IMR-90 (cell line): ENCODE measurements at regions not wholly inside any gene's neighbourhood (a gene's known extent, or its start where the extent isn't known, plus 50 kb on each side); places are given as distances from the start of the nearest gene placed in this dataset.

Experiments
- ATAC-seq: fragments of 200-7000 bp; cut with Tn5 transposase; 2 replicates; pipeline ENCODE4 v1.9.1; 2020; ENCODE audit warnings: low read depth, mild to moderate bottlenecking, moderate library complexity
- BruUV-seq: library from RNA; stranded (reverse); fragments of 400-500 nt; replicated peaks from 2 replicates; lab custom pipeline; 2021; lab: Mats Ljungman, UMichigan
- CTCF ChIA-PET: fragments of 300-600 bp; formaldehyde crosslinking; extraction: SDS; loops from one replicate; lab custom pipeline; 2021; ENCODE audit warnings: antibody characterized with exemption; lab: Yijun Ruan, JAX
- POLR2A ChIA-PET: fragments of 300-600 bp; sonication (Branson Sonifier 250); formaldehyde crosslinking; loops from one replicate; lab custom pipeline; 2022; ENCODE audit warnings: antibody characterized with exemption; ENCODE audit not compliant: unreplicated experiment; lab: Charles Lee
- DNase-seq: peaks from one replicate; pipeline ENCODE4 v3.0.0; 2013
- H2AFZ ChIP-seq: replicated peaks from 2 replicates; pipeline ENCODE3; 2013; ENCODE audit warnings: low read length, mild to moderate bottlenecking; ENCODE audit not compliant: poor library complexity
- H2AK5ac ChIP-seq: 2 replicates; pipeline ENCODE4 v1.6.1; 2013; ENCODE audit warnings: low read depth, low read length, inconsistent platforms
- H2AK9ac ChIP-seq: replicated peaks from 2 replicates; pipeline ENCODE3; 2013; ENCODE audit warnings: mild to moderate bottlenecking, low read depth, low read length, moderate library complexity; ENCODE audit not compliant: poor library complexity
- H2BK120ac ChIP-seq: 2 replicates; pipeline ENCODE4 v1.6.1; 2013; ENCODE audit warnings: low read depth, low read length, inconsistent platforms
- H2BK15ac ChIP-seq: 3 replicates; pipeline ENCODE4 v1.6.1; 2013; ENCODE audit warnings: low read depth, low read length, inconsistent platforms
- H2BK20ac ChIP-seq: 2 replicates; pipeline ENCODE4 v1.6.1; 2013; ENCODE audit warnings: low read depth, mild to moderate bottlenecking, inconsistent platforms, low read length, moderate library complexity
- H2BK5ac ChIP-seq: 2 replicates; pipeline ENCODE4 v1.6.1; 2013; ENCODE audit warnings: mild to moderate bottlenecking, low read depth, low read length, inconsistent platforms; ENCODE audit not compliant: poor library complexity, severe bottlenecking
- H3K14ac ChIP-seq: replicated peaks from 2 replicates; pipeline ENCODE4 v1.6.1; 2013; ENCODE audit warnings: low read depth, low read length, inconsistent platforms
- H3K18ac ChIP-seq: 2 replicates; pipeline ENCODE4 v1.6.1; 2013; ENCODE audit warnings: low read depth, low read length, control low read depth
- H3K23ac ChIP-seq: 2 replicates; pipeline ENCODE4 v1.6.1; 2013; ENCODE audit warnings: low read depth, low read length, inconsistent platforms
- H3K27ac ChIP-seq: 2 replicates; pipeline ENCODE4 v1.5.1; 2013; ENCODE audit warnings: mild to moderate bottlenecking, control low read depth, low read length; ENCODE audit not compliant: insufficient read depth
- H3K27me3 ChIP-seq: 2 replicates; pipeline ENCODE4 v1.6.1; 2013; ENCODE audit warnings: low read length; ENCODE audit not compliant: control insufficient read depth, insufficient read depth
- H3K36me3 ChIP-seq: 2 replicates; pipeline ENCODE4 v1.6.1; 2013; ENCODE audit warnings: low read length, mixed read lengths; ENCODE audit not compliant: control insufficient read depth, insufficient read depth
- H3K4ac ChIP-seq: 2 replicates; pipeline ENCODE4 v1.6.1; 2013; ENCODE audit warnings: low read depth, low read length, inconsistent platforms
- H3K4me1 ChIP-seq: 2 replicates; pipeline ENCODE4 v1.6.1; 2013; ENCODE audit warnings: low read length, mixed read lengths; ENCODE audit not compliant: control insufficient read depth, insufficient read depth
- H3K4me2 ChIP-seq: 2 replicates; pipeline ENCODE4 v1.6.1; 2013; ENCODE audit warnings: low read depth, mild to moderate bottlenecking, control low read depth, low read length, moderate library complexity
- H3K4me3 ChIP-seq: 2 replicates; pipeline ENCODE4 v1.5.1; 2013; ENCODE audit warnings: low read depth, mild to moderate bottlenecking, control low read depth, low read length, moderate library complexity; ENCODE audit not compliant: insufficient read depth
- H3K56ac ChIP-seq: 2 replicates; pipeline ENCODE4 v1.6.1; 2013; ENCODE audit warnings: low read length, inconsistent platforms; ENCODE audit not compliant: insufficient read depth; ENCODE audit errors: extremely low read depth
- H3K79me1 ChIP-seq, 2 experiments: 2 replicates each; pipeline ENCODE4 v1.6.1; 2013; ENCODE audit warnings: low read length in 2 of 2, inconsistent platforms in 1 of 2, low read depth in 1 of 2
- H3K9ac ChIP-seq: 2 replicates; pipeline ENCODE4 v1.6.1; 2013; ENCODE audit warnings: low read depth, low read length, control low read depth
- H3K9me1 ChIP-seq: 2 replicates; pipeline ENCODE4 v1.6.1; 2013; ENCODE audit warnings: low read length, inconsistent platforms; ENCODE audit not compliant: insufficient read depth
- H3K9me3 ChIP-seq: 2 replicates; pipeline ENCODE4 v1.6.1; 2013; ENCODE audit warnings: low read length; ENCODE audit not compliant: control insufficient read depth, insufficient read depth
- H4K20me1 ChIP-seq: 2 replicates; pipeline ENCODE4 v1.6.1; 2013; ENCODE audit warnings: low read length, inconsistent platforms; ENCODE audit not compliant: insufficient read depth
- H4K5ac ChIP-seq: 2 replicates; pipeline ENCODE4 v1.6.1; 2013; ENCODE audit warnings: mild to moderate bottlenecking, low read depth, low read length, control low read depth
- H4K8ac ChIP-seq, 2 experiments: 2 replicates each; pipeline ENCODE4 v1.6.1; 2013; ENCODE audit warnings: low read depth in 2 of 2, low read length in 2 of 2, control low read depth in 1 of 2, inconsistent platforms in 1 of 2
- H4K91ac ChIP-seq: 2 replicates; pipeline ENCODE4 v1.6.1; 2013; ENCODE audit warnings: low read depth, low read length, inconsistent platforms; ENCODE audit not compliant: insufficient read depth
- NFE2L2 ChIP-seq: fragments of 150-350 bp; IDR thresholded peaks from 2 replicates; pipeline ENCODE4 v1.6.1; 2016; ENCODE audit warnings: low read depth, mild to moderate bottlenecking, low read length
- RFX5 ChIP-seq: IDR thresholded peaks from 2 replicates; pipeline ENCODE4 v1.8.0; 2012; ENCODE audit warnings: low read depth, mild to moderate bottlenecking, low read length, moderate library complexity
- SMC3 ChIP-seq: fragments of 150-350 bp; IDR thresholded peaks from 2 replicates; pipeline ENCODE4 v1.6.1; 2016; ENCODE audit warnings: low read depth, mild to moderate bottlenecking, antibody characterized with exemption, low read length, moderate library complexity
- WGBS, 2 experiments: methylation state at CpG; one replicate each; pipeline versions ENCODE4 v1.1.5 to v1.1.7; 2013; ENCODE audit warnings: missing lambda C conversion rate in 2 of 2; ENCODE audit not compliant: insufficient read length in 1 of 2; ENCODE audit errors: extremely low coverage in 2 of 2; 5-methylcytosine and 5-hydroxymethylcytosine counted together
- dilution Hi-C: fragments of 300-500 bp; cut with HindIII; formaldehyde crosslinking; loops from one replicate; pipeline ENCODE4 v1.14.3; 2018; ENCODE audit warnings: low sequenced_read_pairs; ENCODE audit not compliant: unreplicated experiment
- in situ Hi-C: fragments of 300-500 bp; cut with MboI; formaldehyde crosslinking; loops from 3 replicates; pipeline ENCODE4 v1.14.3; 2019; ENCODE audit warnings: low sequenced_read_pairs, inconsistent platforms, mixed read lengths
- intact Hi-C: fragments of 100-400 bp; cut with micrococcal nuclease; formaldehyde crosslinking; loops from 2 replicates; pipeline ENCODE4 v1.10.0; 2022

DNA sequence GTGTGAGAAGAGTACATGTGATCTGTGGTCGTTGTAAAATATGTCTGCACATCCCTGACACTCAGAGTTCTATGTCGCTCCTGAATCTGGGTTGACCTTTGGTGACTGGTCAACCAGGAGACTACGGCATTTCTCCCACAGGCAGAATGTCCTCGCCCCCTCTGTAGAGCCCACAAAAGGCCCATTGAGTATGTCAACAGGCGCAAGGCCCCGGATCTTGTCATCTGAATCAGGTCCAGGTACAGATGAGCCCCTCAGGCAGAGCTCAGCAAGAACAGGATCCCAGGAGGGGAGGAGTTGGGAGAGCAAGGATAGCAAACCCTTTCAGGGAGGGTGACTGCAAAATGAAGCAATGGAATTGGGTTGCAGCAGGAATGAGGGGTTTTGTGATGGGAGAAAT lies 126.5 kb downstream of the MATN1 start:
- no TSS peak for BruUV-seq
- H2BK5ac ChIP-seq, result no peak overlapping the region
- H3K18ac ChIP-seq, result no peak overlapping the region
- no peak overlapping the region for H3K4ac ChIP-seq
- no peak overlapping the region for H2BK120ac ChIP-seq
- no peaks in the 10 kb centered on the region for H3K79me1 ChIP-seq
- H4K8ac ChIP-seq, result no peak overlapping the region
- H2BK20ac ChIP-seq, result no peak overlapping the region
- no peak for TF ChIP-seq RFX5
- no peak for TF ChIP-seq SMC3
- TF ChIP-seq NFE2L2, result no peak
- in situ Hi-C loops (no loop called here), intact Hi-C loops (no loop called here), dilution Hi-C loops (no loop called here)
- H4K5ac ChIP-seq, result no peak overlapping the region
- CTCF ChIA-PET, result no interaction called here
- DNase-seq (no peak), ATAC-seq (no peak)
- no peak overlapping the region for H2AK5ac ChIP-seq
- H3K9ac ChIP-seq, result no peak overlapping the region
- no peaks in the 10 kb centered on the region for H3K4me1 ChIP-seq
- WGBS, 2 experiments, result 70% methylated on average over 2 of the region's 6 CpGs; no CpG with 5 or more reads in 1 of the 2 experiments
- H2BK15ac ChIP-seq, result no peak overlapping the region
- POLR2A ChIA-PET, result no interaction called here
- no peaks in the 10 kb centered on the region for H3K9me3 ChIP-seq
- no peaks in the 10 kb centered on the region for H3K9me1 ChIP-seq
- H3K27ac ChIP-seq, result no peak overlapping the region
- H2AFZ ChIP-seq, result no peak overlapping the region
- no peak overlapping the region for H3K4me3 ChIP-seq
- H4K20me1 ChIP-seq, result no peaks in the 10 kb centered on the region
- H3K27me3 ChIP-seq, result no peaks in the 10 kb centered on the region
- H3K36me3 ChIP-seq, result no peaks in the 10 kb centered on the region
- H3K56ac ChIP-seq, result no peak overlapping the region
- no peak overlapping the region for H3K14ac ChIP-seq
- H3K4me2 ChIP-seq, result no peak overlapping the region
- H4K91ac ChIP-seq, result no peak overlapping the region
- H2AK9ac ChIP-seq, result no peak overlapping the region
- H3K23ac ChIP-seq, result no peak overlapping the region
